GM12878 (cell line): ENCODE measurements at regions not wholly inside any gene's neighbourhood (a gene's known extent, or its start where the extent isn't known, plus 50 kb on each side); places are given as distances from the start of the nearest gene placed in this dataset.

ENCODE experiments used
- ATAC-seq: fragments of 200-7000 bp; cut with Tn5 transposase; 3 replicates; pipeline ENCODE4 v1.9.1; 2020; ENCODE audit warnings: mild to moderate bottlenecking, moderate library complexity
- BruUV-seq: library from RNA; stranded (reverse); fragments of 400-500 nt; replicated peaks from 2 replicates; lab custom pipeline; 2021; lab: Mats Ljungman, UMichigan
- CTCF ChIA-PET: fragments of 300-600 bp; sonication (Branson Sonifier 250); formaldehyde crosslinking; extraction: SDS; loops from one replicate; lab custom pipeline; 2021; ENCODE audit warnings: inconsistent platforms; lab: Yijun Ruan, JAX
- POLR2A ChIA-PET: fragments of 350-600 bp; formaldehyde crosslinking; extraction: SDS; loops from one replicate; lab custom pipeline; 2021; ENCODE audit warnings: inconsistent platforms; lab: Charles Lee
- RAD21 ChIA-PET: fragments of 300-600 bp; sonication (Branson Sonifier 250); formaldehyde crosslinking; loops from one replicate; lab custom pipeline; 2023; ENCODE audit warnings: antibody characterized with exemption; ENCODE audit not compliant: unreplicated experiment; lab: Charles Lee
- SMC1A ChIA-PET: fragments of 300-600 bp; sonication (Branson Sonifier 250); formaldehyde crosslinking; loops from one replicate; lab custom pipeline; 2023; ENCODE audit not compliant: unreplicated experiment, uncharacterized antibody; lab: Charles Lee
- DNase-seq: peaks from one replicate; pipeline ENCODE4 v3.0.0-alpha.2; 2011; ENCODE audit warnings: low read depth, low spot score
- FAIRE-seq: peaks from 3 replicates; lab custom pipeline; 2011; peaks lifted over from hg19 to GRCh38; lab: Jason Lieb, UNC
- H2AFZ ChIP-seq: 2 replicates; pipeline ENCODE4 v1.6.0; 2011; ENCODE audit warnings: low read depth, low read length, control low read depth; ENCODE audit not compliant: control insufficient read depth
- H3K27ac ChIP-seq: 2 replicates; pipeline ENCODE4 v1.5.1; 2011; ENCODE audit warnings: control low read depth; ENCODE audit not compliant: control insufficient read depth, insufficient read depth
- H3K27me3 ChIP-seq, 2 experiments: replicated peaks in 1 of 2; 2 replicates each; pipeline versions ENCODE4 v1.6.0 to v1.6.1; 2011; ENCODE audit warnings: low read length in 1 of 2; ENCODE audit not compliant: control insufficient read depth in 2 of 2, insufficient read depth in 2 of 2
- H3K36me3 ChIP-seq, 2 experiments: 2 replicates each; pipeline ENCODE4 v1.5.1; 2011; ENCODE audit warnings: low read length in 1 of 2; ENCODE audit not compliant: control insufficient read depth in 2 of 2, insufficient read depth in 2 of 2
- H3K4me1 ChIP-seq: 2 replicates; pipeline ENCODE4 v1.6.1; 2011; ENCODE audit warnings: mild to moderate bottlenecking, low read length, moderate library complexity, mixed read lengths; ENCODE audit not compliant: control insufficient read depth, insufficient read depth
- H3K4me2 ChIP-seq: 2 replicates; pipeline ENCODE4 v1.6.0; 2011; ENCODE audit warnings: control low read depth; ENCODE audit not compliant: control insufficient read depth, insufficient read depth
- H3K4me3 ChIP-seq: fragments of 200-600 bp; sonication (generic); 2 replicates; pipeline ENCODE4 v1.5.1; 2016
- H3K79me2 ChIP-seq: 2 replicates; pipeline ENCODE4 v1.6.0; 2011; ENCODE audit warnings: low read length; ENCODE audit not compliant: control insufficient read depth, insufficient read depth
- H3K9ac ChIP-seq: 2 replicates; pipeline ENCODE4 v1.8.0; 2011; ENCODE audit warnings: low read length, control low read depth, mixed read lengths; ENCODE audit not compliant: control insufficient read depth, insufficient read depth
- H3K9me3 ChIP-seq: replicated peaks from 3 replicates; pipeline ENCODE4 v1.5.1; 2011; ENCODE audit warnings: mild to moderate bottlenecking, low read length; ENCODE audit not compliant: control insufficient read depth, insufficient read depth
- H4K20me1 ChIP-seq: 2 replicates; pipeline ENCODE4 v1.6.0; 2011; ENCODE audit not compliant: control insufficient read depth, insufficient read depth
- KDM1A ChIP-seq: fragments of 200-600 bp; sonication (generic); IDR thresholded peaks from 2 replicates; pipeline ENCODE4 v1.6.1; 2016; ENCODE audit warnings: borderline replicate concordance
- MEF2B ChIP-seq: fragments of 450-650 bp; IDR thresholded peaks from 2 replicates; pipeline ENCODE4 v1.6.1; 2018; ENCODE audit warnings: mild to moderate bottlenecking, moderate library complexity; ENCODE audit not compliant: partially characterized antibody, poor library complexity, severe bottlenecking
- NFXL1 ChIP-seq: fragments of 450-650 bp; IDR thresholded peaks from 2 replicates; pipeline ENCODE4 v1.6.1; 2017; ENCODE audit warnings: antibody characterized with exemption, mild to moderate bottlenecking, borderline replicate concordance
- NFYA ChIP-seq: IDR thresholded peaks from 2 replicates; pipeline ENCODE4 v1.6.1; 2011; ENCODE audit warnings: low read depth, mild to moderate bottlenecking, low read length, improper control_type of control experiment, borderline replicate concordance
- NRF1 ChIP-seq: conservative IDR thresholded peaks from 2 replicates; pipeline ENCODE4 v1.6.1; 2011; ENCODE audit warnings: mild to moderate bottlenecking, low read depth, low read length, improper control_type of control experiment
- RUNX3 ChIP-seq: IDR thresholded peaks from 2 replicates; pipeline ENCODE4 v1.6.1; 2012; ENCODE audit warnings: low read length, inconsistent platforms
- WRNIP1 ChIP-seq: IDR thresholded peaks from 2 replicates; pipeline ENCODE4 v1.6.1; 2011; ENCODE audit warnings: low read depth, low read length, improper control_type of control experiment, borderline replicate concordance
- ZNF217 ChIP-seq: fragments of 450-650 bp; IDR thresholded peaks from 2 replicates; pipeline ENCODE4 v1.6.1; 2017; ENCODE audit warnings: antibody characterized with exemption, mild to moderate bottlenecking
- ZNF622 ChIP-seq: fragments of 450-650 bp; IDR thresholded peaks from 2 replicates; pipeline ENCODE4 v1.6.1; 2017; ENCODE audit warnings: mild to moderate bottlenecking, inconsistent platforms
- ZZZ3 ChIP-seq: IDR thresholded peaks from 2 replicates; pipeline ENCODE4 v1.6.1; 2011; ENCODE audit warnings: low read depth; ENCODE audit not compliant: control insufficient read depth, insufficient read length
- WGBS: methylation state at CpG from one replicate; pipeline ENCODE4 v1.1.6; 2016; ENCODE audit warnings: low lambda C conversion rate; ENCODE audit not compliant: insufficient replicate concordance, insufficient coverage; ENCODE audit errors: missing lambda C conversion rate; 5-methylcytosine and 5-hydroxymethylcytosine counted together
- in situ Hi-C: fragments of 300-500 bp; cut with MboI; formaldehyde crosslinking; loops from 9 replicates; pipeline ENCODE4 v1.14.3; 2018; ENCODE audit warnings: mixed read lengths
- intact Hi-C: fragments of 100-400 bp; cut with micrococcal nuclease; formaldehyde crosslinking; loops from one replicate; pipeline ENCODE4 v1.14.2; 2022; ENCODE audit not compliant: unreplicated experiment
- TF ChIP-seq, protein P1 (sequence below): fragments of 450-650 bp; formaldehyde crosslinking; IDR thresholded peaks from 2 replicates; pipeline ENCODE4 v1.5.0; 2022; ENCODE audit warnings: mild to moderate bottlenecking, missing genetic modification characterization
- TF ChIP-seq, protein P2 (sequence below): fragments of 150-350 bp; IDR thresholded peaks from 2 replicates; pipeline ENCODE4 v1.6.1; 2016; ENCODE audit warnings: low read depth, low read length
- TF ChIP-seq, protein P3 (sequence below): IDR thresholded peaks from 2 replicates; pipeline ENCODE4 v1.6.1; 2012; ENCODE audit warnings: low read length, inconsistent platforms

GRCh38 chr14:84655014-84655413, 874.9 kb upstream of the FLRT2 start (continued):
- TF ChIP-seq, protein P1, sequence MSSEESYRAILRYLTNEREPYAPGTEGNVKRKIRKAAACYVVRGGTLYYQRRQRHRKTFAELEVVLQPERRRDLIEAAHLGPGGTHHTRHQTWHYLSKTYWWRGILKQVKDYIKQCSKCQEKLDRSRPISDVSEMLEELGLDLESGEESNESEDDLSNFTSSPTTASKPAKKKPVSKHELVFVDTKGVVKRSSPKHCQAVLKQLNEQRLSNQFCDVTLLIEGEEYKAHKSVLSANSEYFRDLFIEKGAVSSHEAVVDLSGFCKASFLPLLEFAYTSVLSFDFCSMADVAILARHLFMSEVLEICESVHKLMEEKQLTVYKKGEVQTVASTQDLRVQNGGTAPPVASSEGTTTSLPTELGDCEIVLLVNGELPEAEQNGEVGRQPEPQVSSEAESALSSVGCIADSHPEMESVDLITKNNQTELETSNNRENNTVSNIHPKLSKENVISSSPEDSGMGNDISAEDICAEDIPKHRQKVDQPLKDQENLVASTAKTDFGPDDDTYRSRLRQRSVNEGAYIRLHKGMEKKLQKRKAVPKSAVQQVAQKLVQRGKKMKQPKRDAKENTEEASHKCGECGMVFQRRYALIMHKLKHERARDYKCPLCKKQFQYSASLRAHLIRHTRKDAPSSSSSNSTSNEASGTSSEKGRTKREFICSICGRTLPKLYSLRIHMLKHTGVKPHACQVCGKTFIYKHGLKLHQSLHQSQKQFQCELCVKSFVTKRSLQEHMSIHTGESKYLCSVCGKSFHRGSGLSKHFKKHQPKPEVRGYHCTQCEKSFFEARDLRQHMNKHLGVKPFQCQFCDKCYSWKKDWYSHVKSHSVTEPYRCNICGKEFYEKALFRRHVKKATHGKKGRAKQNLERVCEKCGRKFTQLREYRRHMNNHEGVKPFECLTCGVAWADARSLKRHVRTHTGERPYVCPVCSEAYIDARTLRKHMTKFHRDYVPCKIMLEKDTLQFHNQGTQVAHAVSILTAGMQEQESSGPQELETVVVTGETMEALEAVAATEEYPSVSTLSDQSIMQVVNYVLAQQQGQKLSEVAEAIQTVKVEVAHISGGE: no peak
- no peak for TF ChIP-seq MEF2B
- TF ChIP-seq, all 136 proteins: peak for 0

DNA sequence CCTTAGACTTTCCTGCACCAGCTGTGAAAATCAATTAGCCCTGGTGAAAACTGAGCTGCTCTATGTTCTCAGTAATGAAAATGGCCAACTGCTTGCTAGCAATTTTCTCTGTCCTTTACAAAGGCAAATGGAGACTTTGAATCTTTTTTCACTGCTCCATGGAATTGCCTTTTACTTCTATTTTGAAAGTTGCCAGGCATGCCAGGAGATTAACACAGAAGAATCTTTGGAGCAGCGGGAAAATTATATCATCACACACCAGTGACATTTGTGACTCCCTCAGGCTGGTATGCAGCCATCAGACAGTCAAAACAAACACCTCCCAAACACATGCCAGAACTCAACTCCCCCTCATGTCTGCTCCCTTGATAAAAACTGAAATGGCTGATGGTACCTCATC, 872.0 kb upstream of the FLRT2 start:
- SMC1A ChIA-PET: no interaction called here
- Histone ChIP-seq H3K27me3 (no peaks in the 10 kb centered on the region), H3K4me1 (no peaks in the 10 kb centered on the region), H3K4me3 (no peak overlapping the region), H3K36me3 (no peaks in the 10 kb centered on the region), H3K27ac (no peak overlapping the region), H4K20me1 (no peaks in the 10 kb centered on the region), H2AFZ (no peak overlapping the region), H3K4me2 (no peak overlapping the region), H3K79me2 (no peaks in the 10 kb centered on the region), H3K9me3 (no peaks in the 10 kb centered on the region)
- no TSS peak for BruUV-seq
- POLR2A ChIA-PET: no interaction called here
- intact Hi-C loops: no loop called here
- DNase-seq: no peak
- CTCF ChIA-PET: no interaction called here
- no peak for FAIRE-seq
- WGBS: 0% methylated on average over 1 of the region's 1 CpG
- RAD21 ChIA-PET: no interaction called here
- TF ChIP-seq WRNIP1 (no peak), ZZZ3 (no peak), KDM1A (no peak), RUNX3 (no peak), ZNF622 (no peak), ZNF217 (no peak), NFYA (no peak), NRF1 (no peak), NFXL1 (no peak)
- TF ChIP-seq, protein P2, sequence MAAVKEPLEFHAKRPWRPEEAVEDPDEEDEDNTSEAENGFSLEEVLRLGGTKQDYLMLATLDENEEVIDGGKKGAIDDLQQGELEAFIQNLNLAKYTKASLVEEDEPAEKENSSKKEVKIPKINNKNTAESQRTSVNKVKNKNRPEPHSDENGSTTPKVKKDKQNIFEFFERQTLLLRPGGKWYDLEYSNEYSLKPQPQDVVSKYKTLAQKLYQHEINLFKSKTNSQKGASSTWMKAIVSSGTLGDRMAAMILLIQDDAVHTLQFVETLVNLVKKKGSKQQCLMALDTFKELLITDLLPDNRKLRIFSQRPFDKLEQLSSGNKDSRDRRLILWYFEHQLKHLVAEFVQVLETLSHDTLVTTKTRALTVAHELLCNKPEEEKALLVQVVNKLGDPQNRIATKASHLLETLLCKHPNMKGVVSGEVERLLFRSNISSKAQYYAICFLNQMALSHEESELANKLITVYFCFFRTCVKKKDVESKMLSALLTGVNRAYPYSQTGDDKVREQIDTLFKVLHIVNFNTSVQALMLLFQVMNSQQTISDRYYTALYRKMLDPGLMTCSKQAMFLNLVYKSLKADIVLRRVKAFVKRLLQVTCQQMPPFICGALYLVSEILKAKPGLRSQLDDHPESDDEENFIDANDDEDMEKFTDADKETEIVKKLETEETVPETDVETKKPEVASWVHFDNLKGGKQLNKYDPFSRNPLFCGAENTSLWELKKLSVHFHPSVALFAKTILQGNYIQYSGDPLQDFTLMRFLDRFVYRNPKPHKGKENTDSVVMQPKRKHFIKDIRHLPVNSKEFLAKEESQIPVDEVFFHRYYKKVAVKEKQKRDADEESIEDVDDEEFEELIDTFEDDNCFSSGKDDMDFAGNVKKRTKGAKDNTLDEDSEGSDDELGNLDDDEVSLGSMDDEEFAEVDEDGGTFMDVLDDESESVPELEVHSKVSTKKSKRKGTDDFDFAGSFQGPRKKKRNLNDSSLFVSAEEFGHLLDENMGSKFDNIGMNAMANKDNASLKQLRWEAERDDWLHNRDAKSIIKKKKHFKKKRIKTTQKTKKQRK: no peak
- TF ChIP-seq, protein P3, sequence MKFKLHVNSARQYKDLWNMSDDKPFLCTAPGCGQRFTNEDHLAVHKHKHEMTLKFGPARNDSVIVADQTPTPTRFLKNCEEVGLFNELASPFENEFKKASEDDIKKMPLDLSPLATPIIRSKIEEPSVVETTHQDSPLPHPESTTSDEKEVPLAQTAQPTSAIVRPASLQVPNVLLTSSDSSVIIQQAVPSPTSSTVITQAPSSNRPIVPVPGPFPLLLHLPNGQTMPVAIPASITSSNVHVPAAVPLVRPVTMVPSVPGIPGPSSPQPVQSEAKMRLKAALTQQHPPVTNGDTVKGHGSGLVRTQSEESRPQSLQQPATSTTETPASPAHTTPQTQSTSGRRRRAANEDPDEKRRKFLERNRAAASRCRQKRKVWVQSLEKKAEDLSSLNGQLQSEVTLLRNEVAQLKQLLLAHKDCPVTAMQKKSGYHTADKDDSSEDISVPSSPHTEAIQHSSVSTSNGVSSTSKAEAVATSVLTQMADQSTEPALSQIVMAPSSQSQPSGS: no peak
- TF ChIP-seq, all 136 proteins: peak for 0
- H3K9ac ChIP-seq: no peak overlapping the region
- ATAC-seq: no peak
- in situ Hi-C loops: no loop called here
